GM12874 (cell line): ENCODE measurements at regions not wholly inside any gene's neighbourhood (a gene's known extent, or its start where the extent isn't known, plus 50 kb on each side); places are given as distances from the start of the nearest gene placed in this dataset.
A peak's percentile ranks its signal among the peaks of the same experiment; 100 is the strongest.

ENCODE experiments used
- TF ChIP-seq, protein P1 (sequence below): IDR thresholded peaks from 2 replicates; pipeline ENCODE4 v1.5.1; 2011; ENCODE audit warnings: low read depth, mild to moderate bottlenecking, control low read depth, low read length, moderate library complexity; ENCODE audit not compliant: insufficient read depth

DNA sequence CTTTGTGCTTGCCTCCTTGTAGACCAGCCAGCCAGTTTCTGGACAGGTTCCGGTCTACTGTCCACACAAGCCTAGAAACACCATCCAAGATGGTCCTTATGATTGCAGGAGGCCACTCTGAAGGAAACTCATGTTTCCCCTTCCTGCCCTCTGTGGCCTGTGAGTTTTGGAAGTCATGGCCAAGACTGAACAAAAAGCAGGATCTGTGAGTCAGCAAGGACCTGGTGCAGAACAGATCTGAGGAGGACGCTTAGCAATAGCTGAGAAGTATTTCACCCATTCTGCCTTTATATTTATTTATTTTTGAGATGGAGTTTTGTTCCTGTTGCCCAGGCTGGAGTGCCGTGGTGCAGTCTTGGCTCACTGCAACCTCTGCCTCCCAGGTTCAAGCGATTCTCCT is 134.6 kb upstream of the EEF1E1 start:
- TF ChIP-seq, protein P1, sequence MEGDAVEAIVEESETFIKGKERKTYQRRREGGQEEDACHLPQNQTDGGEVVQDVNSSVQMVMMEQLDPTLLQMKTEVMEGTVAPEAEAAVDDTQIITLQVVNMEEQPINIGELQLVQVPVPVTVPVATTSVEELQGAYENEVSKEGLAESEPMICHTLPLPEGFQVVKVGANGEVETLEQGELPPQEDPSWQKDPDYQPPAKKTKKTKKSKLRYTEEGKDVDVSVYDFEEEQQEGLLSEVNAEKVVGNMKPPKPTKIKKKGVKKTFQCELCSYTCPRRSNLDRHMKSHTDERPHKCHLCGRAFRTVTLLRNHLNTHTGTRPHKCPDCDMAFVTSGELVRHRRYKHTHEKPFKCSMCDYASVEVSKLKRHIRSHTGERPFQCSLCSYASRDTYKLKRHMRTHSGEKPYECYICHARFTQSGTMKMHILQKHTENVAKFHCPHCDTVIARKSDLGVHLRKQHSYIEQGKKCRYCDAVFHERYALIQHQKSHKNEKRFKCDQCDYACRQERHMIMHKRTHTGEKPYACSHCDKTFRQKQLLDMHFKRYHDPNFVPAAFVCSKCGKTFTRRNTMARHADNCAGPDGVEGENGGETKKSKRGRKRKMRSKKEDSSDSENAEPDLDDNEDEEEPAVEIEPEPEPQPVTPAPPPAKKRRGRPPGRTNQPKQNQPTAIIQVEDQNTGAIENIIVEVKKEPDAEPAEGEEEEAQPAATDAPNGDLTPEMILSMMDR: no peak

DNA sequence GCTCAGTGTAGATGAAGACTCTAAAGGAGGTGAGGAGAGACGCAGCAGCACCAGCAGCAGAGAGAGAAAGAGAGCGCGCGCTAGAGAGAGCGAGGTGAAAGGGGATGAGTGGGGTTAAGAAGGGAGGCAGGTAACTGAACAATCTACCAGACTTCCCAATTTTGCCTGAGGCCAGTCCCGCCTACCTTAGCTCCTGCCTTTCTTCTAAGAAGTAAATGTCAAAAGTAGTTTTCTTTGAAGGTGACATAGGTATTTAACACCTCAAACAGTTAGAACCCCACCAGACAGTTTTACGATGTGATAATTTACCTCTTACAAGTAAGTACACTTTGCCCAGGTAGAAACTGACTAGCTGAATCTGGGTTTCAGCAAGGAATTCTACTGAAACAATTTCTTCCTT is 132.0 kb upstream of the EEF1E1 start:
- TF ChIP-seq, protein P1: no peak

DNA sequence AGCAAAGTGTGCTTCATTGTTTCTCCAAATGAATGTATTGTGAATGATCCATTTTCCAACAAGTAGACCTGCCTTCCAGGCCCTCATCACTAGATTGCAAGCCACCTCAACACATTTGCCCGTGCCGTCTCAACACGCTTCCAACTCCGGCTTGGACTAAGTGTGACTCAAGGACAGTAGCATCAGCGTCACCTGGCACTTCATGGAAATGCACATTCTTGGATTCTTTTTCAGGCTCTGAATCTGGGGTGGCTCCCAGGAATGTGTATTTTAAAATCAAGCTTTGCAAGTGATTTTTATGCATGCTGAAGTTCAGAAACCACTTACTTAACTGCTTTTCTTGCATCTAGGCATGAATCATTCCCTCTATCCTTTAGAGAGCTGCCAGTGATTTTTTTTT is 129.6 kb upstream of the EEF1E1 start:
- TF ChIP-seq, protein P1: no peak

DNA sequence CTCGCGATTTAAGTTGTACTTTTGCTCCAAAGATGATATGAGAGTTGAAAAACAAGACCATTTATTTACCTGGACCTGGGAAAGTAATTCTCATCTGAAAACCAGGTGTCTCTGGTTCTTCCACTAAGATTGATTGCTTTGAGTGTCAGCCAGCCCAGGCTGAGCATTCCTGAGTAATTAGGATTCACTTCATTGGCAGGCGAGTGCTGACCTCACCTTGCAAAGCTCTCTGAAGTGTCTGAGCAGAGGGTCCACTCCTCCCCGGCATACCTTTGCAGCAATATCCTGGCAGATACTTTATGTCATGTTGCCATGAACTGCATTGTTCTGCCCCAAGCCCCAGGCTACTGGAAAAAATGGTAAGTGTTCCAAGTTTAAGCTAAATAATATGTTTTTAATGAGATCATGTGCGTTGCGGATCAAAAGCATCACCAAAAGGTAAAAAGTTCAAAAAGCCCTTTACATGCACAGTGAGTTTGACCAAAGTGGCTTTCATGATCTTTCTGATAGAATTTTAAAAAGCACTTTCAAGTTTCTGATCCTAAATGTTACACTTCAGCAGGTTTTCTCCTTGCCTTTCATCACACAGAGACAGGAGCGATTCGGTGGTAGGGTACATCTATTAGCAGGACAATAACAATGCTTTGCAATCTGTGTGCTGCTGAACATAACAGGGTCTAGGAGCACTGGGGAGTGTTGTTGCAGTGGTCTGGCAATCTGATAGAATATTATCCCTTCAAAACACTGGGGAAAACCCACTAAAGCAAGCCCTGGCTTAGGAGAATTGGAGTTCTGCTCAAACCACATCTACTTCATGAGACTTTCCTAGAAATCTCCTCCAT is 127.8 kb upstream of the EEF1E1 start:
- TF ChIP-seq, protein P1: no peak

DNA sequence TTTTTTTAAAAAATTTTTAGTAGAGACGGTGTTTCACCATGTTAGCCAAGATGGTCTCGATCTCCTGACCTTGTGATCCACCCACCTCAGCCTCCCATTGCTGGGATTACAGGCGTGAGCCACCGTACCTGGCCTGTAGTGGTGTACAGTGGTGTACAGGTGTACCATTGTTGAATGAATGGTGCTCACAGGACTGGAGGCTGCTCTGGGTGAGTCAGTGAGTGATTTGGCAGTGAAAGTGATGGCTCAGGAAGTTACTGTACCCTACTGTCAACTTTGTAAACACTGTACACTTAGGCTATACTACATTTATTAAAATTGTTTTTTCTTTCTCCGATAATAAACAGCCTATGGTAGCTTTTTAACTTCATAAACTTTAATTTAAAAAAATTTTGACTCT is 122.8 kb upstream of the EEF1E1 start:
- TF ChIP-seq, protein P1: no peak

DNA sequence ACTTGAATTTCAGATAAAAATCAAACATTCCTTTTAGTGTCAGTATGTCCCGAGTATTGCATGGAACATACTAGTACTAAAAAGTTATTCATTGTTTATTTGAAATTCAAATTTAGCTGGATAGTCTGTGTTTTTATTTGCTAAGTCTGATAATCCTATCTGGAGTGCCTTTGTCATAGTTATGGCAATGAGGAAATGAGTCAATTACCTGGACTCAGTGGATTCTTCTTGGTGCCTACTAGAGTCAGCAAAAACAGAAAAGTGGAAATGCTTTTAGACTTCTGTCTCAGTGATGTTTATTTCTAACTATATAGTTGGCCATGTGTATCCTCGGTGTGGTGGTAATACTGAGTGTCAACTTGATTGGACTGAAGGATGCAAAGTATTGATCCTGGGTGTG is 121.3 kb upstream of the EEF1E1 start:
- TF ChIP-seq, protein P1: no peak

DNA sequence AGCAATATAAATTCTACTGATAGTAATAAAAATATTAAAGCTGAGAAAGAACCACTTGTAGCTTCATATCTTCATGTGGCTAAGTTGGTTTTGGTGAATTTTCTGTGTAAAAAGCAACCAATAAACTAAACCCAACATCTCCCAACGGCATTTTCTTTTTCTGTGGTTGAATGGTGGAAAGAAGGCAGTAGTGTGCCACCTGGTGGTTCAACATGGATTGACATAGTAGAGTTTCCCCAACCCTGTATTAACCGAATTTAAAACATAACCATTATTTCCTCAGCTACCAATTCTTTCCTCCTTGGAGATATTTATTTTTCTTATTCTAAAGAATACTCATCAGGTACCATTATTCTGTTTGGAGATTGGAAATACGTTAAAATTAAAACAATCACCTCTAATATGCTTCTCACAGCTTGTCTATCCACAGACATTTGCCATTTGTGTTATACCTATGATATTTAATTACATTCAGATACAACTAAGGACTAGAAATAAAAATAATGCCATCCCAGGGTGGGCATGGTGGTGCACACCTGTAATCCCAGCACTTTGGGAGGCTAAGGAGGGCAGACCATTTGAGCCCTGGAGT is 117.1 kb upstream of the EEF1E1 start:
- TF ChIP-seq, protein P1: peak; percentile 57
